ENCODE measurements at regions not wholly inside any gene's neighbourhood (a gene's known extent, or its start where the extent isn't known, plus 50 kb on each side); places are given as distances from the start of the nearest gene placed in this dataset.

DNA sequence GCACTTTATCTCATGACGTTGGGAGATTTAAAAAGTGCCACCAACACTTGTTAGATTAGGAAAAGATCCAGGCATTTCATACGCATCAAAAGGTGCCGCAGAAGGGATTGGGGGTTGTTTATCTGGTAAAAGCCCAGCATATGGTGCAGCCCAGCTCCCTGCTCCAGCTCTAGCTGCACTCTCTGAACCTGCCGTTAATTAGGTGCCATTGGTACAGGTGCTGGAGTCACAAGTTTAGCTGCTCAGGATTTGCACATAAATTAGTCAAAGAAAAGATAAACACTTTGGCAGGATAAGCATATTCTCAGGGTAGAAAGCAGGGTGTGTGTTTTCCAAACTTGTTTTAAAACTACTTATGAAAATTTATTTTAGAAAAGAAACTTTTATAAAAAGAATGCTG is 932.6 kb upstream of the TMEM132C start:
- Mint-ChIP-seq H3K27me3 (no peaks in the 10 kb centered on the region), H3K27ac (no peak overlapping the region), H3K9me3 (ENCODE audit: insufficient read depth) (peaks cover 3% of the 10 kb centered on the region), H3K4me3 (no peak overlapping the region), H3K4me1 (no peaks in the 10 kb centered on the region)
- H3K4me1 ChIP-seq (ENCODE audit: control insufficient read depth in 2 of 2, insufficient read depth in 2 of 2, low read length in 2 of 2), result no peaks in the 10 kb centered on the region
- no peak overlapping the region for H3K9ac ChIP-seq (ENCODE audit: low read length)
- TF ChIP-seq EZH2 (IDR thresholded peaks at IDR 0.05; ENCODE audit: borderline replicate concordance, insufficient read depth, low read depth, low read length, poor library complexity, severe bottlenecking), result no peak
- no peak for TF ChIP-seq CTCF (IDR thresholded peaks at IDR 0.05)
- CTCF ChIA-PET, result no interaction called here
- 81% methylated on average over 4 of the region's 4 CpGs for WGBS (ENCODE audit: insufficient coverage)
- H3K9me3 ChIP-seq (ENCODE audit: control extremely low read depth in 1 of 3, control insufficient read depth in 2 of 3, insufficient read depth in 1 of 3, low read length in 2 of 3), result peaks cover 0 to 6% (median 0%) of the 10 kb centered on the region in 3 donors
- POLR2A ChIA-PET, result no interaction called here
- no peaks in the 10 kb centered on the region for H3K79me2 ChIP-seq (ENCODE audit: control insufficient read depth, insufficient read depth, low read length)
- no peaks in the 10 kb centered on the region for H4K20me1 ChIP-seq (ENCODE audit: control insufficient read depth, insufficient read depth, low read length, poor library complexity, severe bottlenecking)
- no peak overlapping the region for H3K4me2 ChIP-seq (replicated peaks; ENCODE audit: low read depth, low read length, poor library complexity, severe bottlenecking)
- H3K27me3 ChIP-seq (replicated peaks in 1 of 4; ENCODE audit: control extremely low read depth in 1 of 4, control insufficient read depth in 3 of 4, insufficient read depth in 4 of 4, low read length in 3 of 4), result no peaks in the 10 kb centered on the region
- no peak overlapping the region for H3K4me3 ChIP-seq (ENCODE audit: control extremely low read depth in 1 of 5, extremely low read depth in 1 of 5, insufficient read depth in 1 of 5, low read depth in 2 of 5, low read length in 4 of 5)
- H2AFZ ChIP-seq (ENCODE audit: insufficient read depth, low read depth, low read length, poor library complexity, severe bottlenecking), result no peak overlapping the region
- DNase-seq (no peak), ATAC-seq (ENCODE audit: low read depth) (no peak)
- no peak overlapping the region for H3K27ac ChIP-seq (ENCODE audit: low read length in 2 of 2)
- intact Hi-C loops (cut with micrococcal nuclease), result no loop called here
- H3K36me3 ChIP-seq (replicated peaks in 1 of 2; ENCODE audit: control extremely low read depth in 1 of 2, control insufficient read depth in 1 of 2, extremely low read depth in 1 of 2, insufficient read depth in 2 of 2, low read length in 1 of 2), result no peaks in the 10 kb centered on the region

DNA sequence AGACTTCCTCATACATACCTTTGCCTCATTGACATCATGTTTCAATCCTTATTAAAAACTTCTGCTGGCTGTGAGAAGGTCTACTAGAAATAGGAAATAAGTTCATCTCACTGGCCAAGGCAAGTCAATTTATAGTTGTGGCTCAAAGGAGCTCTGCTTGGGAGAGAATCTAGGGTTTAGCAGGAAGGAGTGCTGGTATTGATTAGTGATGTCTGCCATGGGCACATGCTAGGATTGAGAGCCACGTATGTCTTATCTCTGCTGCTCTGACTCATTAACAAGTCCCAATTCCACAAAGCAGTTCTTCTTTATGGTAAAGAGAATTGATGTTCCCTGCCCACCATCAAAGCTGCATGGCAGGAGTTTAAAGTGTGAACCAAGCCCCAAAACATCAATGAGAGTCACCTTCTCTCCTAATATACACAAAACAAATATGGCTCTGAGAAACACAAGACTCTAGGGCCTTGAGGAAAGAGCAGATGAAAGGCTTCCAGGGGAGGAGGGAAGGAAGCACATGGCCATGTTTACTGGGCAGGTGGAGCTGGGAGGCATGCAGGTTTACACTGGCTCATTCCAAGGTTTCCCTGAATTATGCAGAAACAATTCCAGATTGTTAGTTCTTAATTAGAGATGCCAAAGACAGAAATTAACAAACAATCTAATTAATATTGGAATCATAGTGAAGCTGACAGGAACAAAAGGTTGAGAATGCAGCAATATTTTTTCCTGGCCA is 931.9 kb upstream of the TMEM132C start:
- H2AFZ ChIP-seq (ENCODE audit: insufficient read depth, low read depth, low read length, poor library complexity, severe bottlenecking), result no peak overlapping the region
- H3K27me3 ChIP-seq (replicated peaks in 1 of 4; ENCODE audit: control extremely low read depth in 1 of 4, control insufficient read depth in 3 of 4, insufficient read depth in 4 of 4, low read length in 3 of 4), result no peaks in the 10 kb centered on the region
- Mint-ChIP-seq H3K4me1 (no peaks in the 10 kb centered on the region), H3K4me3 (no peak overlapping the region), H3K27ac (no peak overlapping the region), H3K27me3 (no peaks in the 10 kb centered on the region), H3K9me3 (ENCODE audit: insufficient read depth) (peaks cover 3% of the 10 kb centered on the region)
- intact Hi-C loops (cut with micrococcal nuclease), result no loop called here
- no peak for ATAC-seq (ENCODE audit: low read depth)
- H3K4me1 ChIP-seq (ENCODE audit: control insufficient read depth in 2 of 2, insufficient read depth in 2 of 2, low read length in 2 of 2), result no peaks in the 10 kb centered on the region
- POLR2A ChIA-PET, result no interaction called here
- WGBS (ENCODE audit: insufficient coverage), result no CpG with 5 or more reads among the region's 1 CpG
- H3K4me3 ChIP-seq (ENCODE audit: control extremely low read depth in 1 of 5, extremely low read depth in 1 of 5, insufficient read depth in 1 of 5, low read depth in 2 of 5, low read length in 4 of 5), result no peak overlapping the region
- no peak for TF ChIP-seq CTCF (IDR thresholded peaks at IDR 0.05)
- no peak for TF ChIP-seq EZH2 (IDR thresholded peaks at IDR 0.05; ENCODE audit: borderline replicate concordance, insufficient read depth, low read depth, low read length, poor library complexity, severe bottlenecking)
- H3K9me3 ChIP-seq (ENCODE audit: control extremely low read depth in 1 of 3, control insufficient read depth in 2 of 3, insufficient read depth in 1 of 3, low read length in 2 of 3), result peaks cover 0 to 6% (median 0%) of the 10 kb centered on the region in 3 donors
- no peak overlapping the region for H3K9ac ChIP-seq (ENCODE audit: low read length)
- no peaks in the 10 kb centered on the region for H4K20me1 ChIP-seq (ENCODE audit: control insufficient read depth, insufficient read depth, low read length, poor library complexity, severe bottlenecking)
- H3K36me3 ChIP-seq (replicated peaks in 1 of 2; ENCODE audit: control extremely low read depth in 1 of 2, control insufficient read depth in 1 of 2, extremely low read depth in 1 of 2, insufficient read depth in 2 of 2, low read length in 1 of 2), result no peaks in the 10 kb centered on the region
- H3K4me2 ChIP-seq (replicated peaks; ENCODE audit: low read depth, low read length, poor library complexity, severe bottlenecking), result no peak overlapping the region
- DNase-seq, result no peak
- H3K79me2 ChIP-seq (ENCODE audit: control insufficient read depth, insufficient read depth, low read length), result no peaks in the 10 kb centered on the region
- no peak overlapping the region for H3K27ac ChIP-seq (ENCODE audit: low read length in 2 of 2)
- CTCF ChIA-PET, result no interaction called here

Measured in B cell (primary cell).